GM19351 (cell line): ENCODE measurements at regions not wholly inside any gene's neighbourhood (a gene's known extent, or its start where the extent isn't known, plus 50 kb on each side); places are given as distances from the start of the nearest gene placed in this dataset.

ENCODE experiments used
- ATAC-seq: cut with Tn5 transposase; IDR thresholded peaks from one replicate; pipeline ENCODE4 v1.9.1; 2021; ENCODE audit warnings: mild to moderate bottlenecking, moderate library complexity; ENCODE audit not compliant: unreplicated experiment

DNA sequence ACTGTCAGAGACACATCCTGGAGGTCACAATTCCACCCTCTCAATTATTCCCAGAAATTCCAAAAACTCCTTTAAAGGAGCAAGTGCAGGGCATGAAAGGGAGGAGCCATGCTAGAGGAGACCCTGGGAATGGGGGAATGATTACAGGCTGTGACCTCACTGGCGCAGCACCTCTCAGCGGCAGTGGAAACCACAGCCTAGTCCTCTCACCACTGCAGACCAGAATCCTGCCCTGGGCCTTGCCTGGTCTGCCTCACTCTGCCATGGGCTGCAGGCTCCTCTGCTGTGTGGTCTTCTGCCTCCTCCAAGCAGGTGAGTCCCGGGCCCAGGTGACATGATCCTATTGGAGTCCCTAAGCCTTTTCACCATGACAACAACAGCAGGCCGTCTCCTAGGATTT, 50.5 kb upstream of the PRSS58 start:
- ATAC-seq, result no peak
